ENCODE measurements at regions not wholly inside any gene's neighbourhood (a gene's known extent, or its start where the extent isn't known, plus 50 kb on each side); places are given as distances from the start of the nearest gene placed in this dataset.

DNA sequence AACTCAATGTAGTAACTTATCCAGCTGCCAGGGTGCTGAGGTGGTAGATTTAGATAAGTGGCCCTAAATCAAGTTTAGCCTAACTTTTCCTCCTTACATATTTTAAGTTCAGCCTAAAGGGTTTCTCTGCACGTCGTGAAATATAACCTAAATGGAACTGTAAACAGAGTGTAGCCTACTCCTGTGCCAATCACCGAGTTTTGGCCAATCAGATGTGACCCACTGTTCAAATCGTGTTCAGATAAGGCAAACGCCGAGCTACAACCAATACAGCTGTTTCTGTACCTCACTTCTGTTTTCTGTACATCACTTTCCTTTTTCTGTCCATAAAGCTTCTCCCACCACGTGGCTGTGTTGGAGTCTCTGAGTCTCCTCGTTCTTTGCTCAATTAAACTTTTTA lies 904.2 kb upstream of the POT1 start:
- H3K79me2 ChIP-seq (ENCODE audit: insufficient read depth), result no peaks in the 10 kb centered on the region
- no peak overlapping the region for H2AFZ ChIP-seq
- H3K4me3 ChIP-seq, result no peak overlapping the region
- 10 to 13% methylated on average over 8 of the region's 8 CpGs for WGBS, 2 experiments (ENCODE audit: low coverage in 1 of 2, low lambda C conversion rate in 2 of 2, missing lambda C conversion rate in 2 of 2)
- no peak for DNase-seq
- in situ Hi-C loops (cut with MboI), result no loop called here
- H3K36me3 ChIP-seq (ENCODE audit: low read depth), result no peaks in the 10 kb centered on the region
- no peaks in the 10 kb centered on the region for H3F3A ChIP-seq (ENCODE audit: insufficient read depth)
- H3K4me1 ChIP-seq (ENCODE audit: insufficient read depth), result no peaks in the 10 kb centered on the region
- TF ChIP-seq EZH2 (IDR thresholded peaks at IDR 0.05; ENCODE audit: insufficient read depth, poor library complexity, severe bottlenecking), result no peak
- no peak for TF ChIP-seq EZH2phosphoT487 (IDR thresholded peaks at IDR 0.05; ENCODE audit: insufficient read depth, low read depth)
- H3K9me3 ChIP-seq (ENCODE audit: low read depth), result no peaks in the 10 kb centered on the region
- no peaks in the 10 kb centered on the region for H3K9me2 ChIP-seq (ENCODE audit: insufficient read depth)
- no peak overlapping the region for H3K27ac ChIP-seq
- no peak overlapping the region for H3K9ac ChIP-seq
- no peak overlapping the region for H3K4me2 ChIP-seq (ENCODE audit: unreplicated experiment)
- H4K20me1 ChIP-seq (ENCODE audit: insufficient read depth), result no peaks in the 10 kb centered on the region
- H3K27me3 ChIP-seq (replicated peaks; ENCODE audit: insufficient read depth), result no peaks in the 10 kb centered on the region

DNA sequence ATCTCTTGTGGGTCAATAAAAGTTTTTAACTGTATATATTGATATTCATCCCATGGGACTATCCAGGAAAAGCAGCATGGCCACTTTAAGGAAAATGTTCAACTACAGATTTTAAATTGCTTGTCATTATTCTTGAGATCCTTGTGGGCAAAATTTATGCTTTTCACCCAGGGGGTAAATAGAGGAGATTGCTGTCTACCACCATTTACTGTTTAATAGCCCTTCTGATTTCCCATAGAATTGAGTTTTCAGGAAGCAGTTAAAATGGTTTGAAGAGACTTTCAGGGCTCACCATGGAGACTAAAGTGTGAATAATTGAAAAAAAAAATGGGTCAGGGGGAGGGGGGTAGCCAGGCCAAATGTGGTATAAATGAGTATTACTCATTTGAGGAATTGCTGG lies 901.1 kb upstream of the POT1 start:
- Histone ChIP-seq H3K9ac (no peak overlapping the region), H3K79me2 (ENCODE audit: insufficient read depth) (no peaks in the 10 kb centered on the region), H2AFZ (no peak overlapping the region), H3K4me3 (no peak overlapping the region), H3K4me2 (ENCODE audit: unreplicated experiment) (no peak overlapping the region), H3F3A (ENCODE audit: insufficient read depth) (no peaks in the 10 kb centered on the region), H3K27ac (no peak overlapping the region), H4K20me1 (ENCODE audit: insufficient read depth) (no peaks in the 10 kb centered on the region), H3K36me3 (ENCODE audit: low read depth) (no peaks in the 10 kb centered on the region), H3K9me3 (ENCODE audit: low read depth) (no peaks in the 10 kb centered on the region), H3K27me3 (replicated peaks; ENCODE audit: insufficient read depth) (no peaks in the 10 kb centered on the region), H3K4me1 (ENCODE audit: insufficient read depth) (no peaks in the 10 kb centered on the region), H3K9me2 (ENCODE audit: insufficient read depth) (no peaks in the 10 kb centered on the region)
- TF ChIP-seq EZH2 (IDR thresholded peaks at IDR 0.05; ENCODE audit: insufficient read depth, poor library complexity, severe bottlenecking), result no peak
- TF ChIP-seq EZH2phosphoT487 (IDR thresholded peaks at IDR 0.05; ENCODE audit: insufficient read depth, low read depth), result no peak
- no peak for DNase-seq
- in situ Hi-C loops (cut with MboI), result no loop called here

DNA sequence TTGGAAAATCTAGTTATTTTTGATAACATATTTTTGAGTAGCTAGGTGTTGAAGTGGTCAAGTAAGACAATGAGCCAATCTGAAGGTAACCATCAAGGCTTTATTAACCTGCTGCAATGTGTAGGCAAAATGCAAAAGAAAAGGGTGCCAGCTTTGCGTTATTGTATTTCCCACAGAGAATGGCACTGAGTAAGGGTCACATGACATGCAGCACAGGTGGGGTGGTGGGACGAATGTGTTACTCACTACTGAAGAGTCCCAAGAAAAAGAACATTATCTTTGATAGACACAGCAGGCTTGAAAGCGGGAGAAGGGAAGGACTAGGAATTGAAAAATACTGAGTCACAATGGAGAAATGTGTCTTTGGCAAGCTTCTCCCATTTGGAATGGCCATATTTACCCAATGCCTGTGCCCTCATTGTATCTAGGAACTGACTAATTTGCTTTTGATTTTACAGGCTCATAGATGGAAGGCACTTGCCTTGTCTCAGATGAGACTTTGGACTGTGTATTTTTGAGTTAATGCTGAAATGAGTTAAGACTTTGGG lies 898.6 kb upstream of the POT1 start:
- H3K36me3 ChIP-seq (ENCODE audit: low read depth), result no peaks in the 10 kb centered on the region
- no peaks in the 10 kb centered on the region for H3K79me2 ChIP-seq (ENCODE audit: insufficient read depth)
- H2AFZ ChIP-seq, result no peak overlapping the region
- H3K9ac ChIP-seq, result no peak overlapping the region
- no peak overlapping the region for H3K27ac ChIP-seq
- H3K27me3 ChIP-seq (replicated peaks; ENCODE audit: insufficient read depth), result no peaks in the 10 kb centered on the region
- H3K4me1 ChIP-seq (ENCODE audit: insufficient read depth), result no peaks in the 10 kb centered on the region
- no peak overlapping the region for H3K4me3 ChIP-seq
- DNase-seq, result no peak
- no peaks in the 10 kb centered on the region for H4K20me1 ChIP-seq (ENCODE audit: insufficient read depth)
- no peaks in the 10 kb centered on the region for H3K9me3 ChIP-seq (ENCODE audit: low read depth)
- H3K4me2 ChIP-seq (ENCODE audit: unreplicated experiment), result no peak overlapping the region
- H3F3A ChIP-seq (ENCODE audit: insufficient read depth), result no peaks in the 10 kb centered on the region
- in situ Hi-C loops (cut with MboI), result no loop called here
- no peak for TF ChIP-seq EZH2phosphoT487 (IDR thresholded peaks at IDR 0.05; ENCODE audit: insufficient read depth, low read depth)
- TF ChIP-seq EZH2 (IDR thresholded peaks at IDR 0.05; ENCODE audit: insufficient read depth, poor library complexity, severe bottlenecking), result no peak
- WGBS, 2 experiments (ENCODE audit: low coverage in 1 of 2, low lambda C conversion rate in 2 of 2, missing lambda C conversion rate in 2 of 2), result 16 to 24% methylated on average over 3 of the region's 3 CpGs
- no peaks in the 10 kb centered on the region for H3K9me2 ChIP-seq (ENCODE audit: insufficient read depth)

DNA sequence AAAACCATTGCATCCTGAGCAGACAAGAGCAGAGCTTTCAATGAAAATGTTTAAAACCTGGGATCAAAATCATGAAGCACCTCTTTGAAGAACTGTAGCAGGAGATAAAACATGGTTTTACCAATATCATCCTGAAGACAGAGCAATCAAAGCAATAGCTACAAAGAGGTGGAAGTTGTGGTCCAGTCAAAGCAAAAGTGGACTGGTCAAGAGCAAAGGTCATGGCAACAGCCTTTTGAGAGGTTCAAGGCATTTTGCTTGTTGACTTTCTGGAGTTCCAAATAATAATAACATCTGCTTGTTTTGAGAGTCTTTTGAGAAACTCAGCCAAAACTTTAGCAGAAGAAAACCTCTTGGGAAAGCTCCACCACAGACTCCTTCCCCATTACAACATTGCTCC lies 893.9 kb upstream of the POT1 start:
- no peaks in the 10 kb centered on the region for H3K36me3 ChIP-seq (ENCODE audit: low read depth)
- no peak overlapping the region for H3K27ac ChIP-seq
- H3K4me2 ChIP-seq (ENCODE audit: unreplicated experiment), result no peak overlapping the region
- H3F3A ChIP-seq (ENCODE audit: insufficient read depth), result no peaks in the 10 kb centered on the region
- no peak for DNase-seq
- no peak overlapping the region for H3K4me3 ChIP-seq
- no peak overlapping the region for H2AFZ ChIP-seq
- H3K27me3 ChIP-seq (replicated peaks; ENCODE audit: insufficient read depth), result no peaks in the 10 kb centered on the region
- no peaks in the 10 kb centered on the region for H3K9me3 ChIP-seq (ENCODE audit: low read depth)
- in situ Hi-C loops (cut with MboI), result no loop called here
- TF ChIP-seq EZH2phosphoT487 (IDR thresholded peaks at IDR 0.05; ENCODE audit: insufficient read depth, low read depth), result no peak
- TF ChIP-seq EZH2 (IDR thresholded peaks at IDR 0.05; ENCODE audit: insufficient read depth, poor library complexity, severe bottlenecking), result no peak
- no peaks in the 10 kb centered on the region for H3K9me2 ChIP-seq (ENCODE audit: insufficient read depth)
- no peaks in the 10 kb centered on the region for H4K20me1 ChIP-seq (ENCODE audit: insufficient read depth)
- no peaks in the 10 kb centered on the region for H3K79me2 ChIP-seq (ENCODE audit: insufficient read depth)
- no peaks in the 10 kb centered on the region for H3K4me1 ChIP-seq (ENCODE audit: insufficient read depth)
- H3K9ac ChIP-seq, result no peak overlapping the region

DNA sequence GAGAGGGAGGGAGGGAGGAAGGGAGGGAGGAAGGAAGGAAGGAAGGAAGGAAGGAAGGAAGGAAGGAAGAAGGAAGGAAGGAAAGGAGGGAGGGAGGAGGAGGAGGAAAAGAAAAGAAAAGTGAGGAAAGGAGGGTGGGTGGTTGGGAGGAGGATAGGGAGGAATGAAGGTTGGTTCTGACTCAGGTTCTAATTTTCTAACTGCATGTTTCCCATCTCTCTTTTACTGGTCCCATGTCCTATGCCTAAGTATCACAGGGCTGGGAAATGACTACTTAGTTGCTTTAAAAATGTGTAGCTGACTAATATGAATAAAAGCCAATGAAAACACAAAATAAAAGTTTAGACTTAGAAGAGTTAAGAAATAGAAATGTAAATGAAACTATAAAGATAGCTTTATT lies 890.9 kb upstream of the POT1 start:
- no peaks in the 10 kb centered on the region for H4K20me1 ChIP-seq (ENCODE audit: insufficient read depth)
- no peak overlapping the region for H3K4me3 ChIP-seq
- no peaks in the 10 kb centered on the region for H3F3A ChIP-seq (ENCODE audit: insufficient read depth)
- H3K9me2 ChIP-seq (ENCODE audit: insufficient read depth), result no peaks in the 10 kb centered on the region
- no peaks in the 10 kb centered on the region for H3K4me1 ChIP-seq (ENCODE audit: insufficient read depth)
- no peak overlapping the region for H3K4me2 ChIP-seq (ENCODE audit: unreplicated experiment)
- TF ChIP-seq EZH2 (IDR thresholded peaks at IDR 0.05; ENCODE audit: insufficient read depth, poor library complexity, severe bottlenecking) (no peak), EZH2phosphoT487 (IDR thresholded peaks at IDR 0.05; ENCODE audit: insufficient read depth, low read depth) (no peak)
- no peaks in the 10 kb centered on the region for H3K9me3 ChIP-seq (ENCODE audit: low read depth)
- no peaks in the 10 kb centered on the region for H3K27me3 ChIP-seq (replicated peaks; ENCODE audit: insufficient read depth)
- H2AFZ ChIP-seq, result no peak overlapping the region
- H3K9ac ChIP-seq, result no peak overlapping the region
- in situ Hi-C loops (cut with MboI), result no loop called here
- H3K36me3 ChIP-seq (ENCODE audit: low read depth), result no peaks in the 10 kb centered on the region
- H3K79me2 ChIP-seq (ENCODE audit: insufficient read depth), result no peaks in the 10 kb centered on the region
- no peak overlapping the region for H3K27ac ChIP-seq
- DNase-seq, result no peak
